ENCODE measurements at regions not wholly inside any gene's neighbourhood (a gene's known extent, or its start where the extent isn't known, plus 50 kb on each side); places are given as distances from the start of the nearest gene placed in this dataset.
"Not testable (repeated sequence)": the region's sequence is repeated elsewhere in the genome, so short reads cannot be mapped to it uniquely, and the experiment has no call there.

GRCh38 chr7:120180221-120180620, 92.8 kb upstream of the KCND2 start:
- Histone ChIP-seq H3K4me1 (ENCODE audit: control insufficient read depth, insufficient read depth, low read length) (no peaks in the 10 kb centered on the region), H3K36me3 (ENCODE audit: control insufficient read depth, insufficient read depth, low read length) (no peaks in the 10 kb centered on the region), H3K9me3 (ENCODE audit: control insufficient read depth, low read length) (no peaks in the 10 kb centered on the region), H3K27me3 (ENCODE audit: control insufficient read depth, insufficient read depth, low read length, poor library complexity, severe bottlenecking) (no peaks in the 10 kb centered on the region), H3K27ac (ENCODE audit: insufficient read depth, low read depth, low read length, poor library complexity, severe bottlenecking) (no peak overlapping the region), H3K4me3 (ENCODE audit: insufficient read depth, low read depth, low read length) (no peak overlapping the region)
- WGBS, 2 experiments: 94% methylated on average over 2 of the region's 2 CpGs

- no peak overlapping the region for H3K4me3 ChIP-seq (ENCODE audit: insufficient read depth, low read depth, low read length)
- no peaks in the 10 kb centered on the region for H3K36me3 ChIP-seq (ENCODE audit: control insufficient read depth, insufficient read depth, low read length)
- no peak overlapping the region for H3K27ac ChIP-seq (ENCODE audit: insufficient read depth, low read depth, low read length, poor library complexity, severe bottlenecking)
- H3K9me3 ChIP-seq (ENCODE audit: control insufficient read depth, low read length): no peaks in the 10 kb centered on the region
- H3K27me3 ChIP-seq (ENCODE audit: control insufficient read depth, insufficient read depth, low read length, poor library complexity, severe bottlenecking): no peaks in the 10 kb centered on the region
- no peaks in the 10 kb centered on the region for H3K4me1 ChIP-seq (ENCODE audit: control insufficient read depth, insufficient read depth, low read length)
These were observed 91.5 kb upstream of the KCND2 start for GRCh38 chr7:120181499-120181898.

GRCh38 chr7:120184866-120185265, 88.1 kb upstream of the KCND2 start:
- Histone ChIP-seq H3K4me1 (ENCODE audit: control insufficient read depth, insufficient read depth, low read length) (no peaks in the 10 kb centered on the region), H3K36me3 (ENCODE audit: control insufficient read depth, insufficient read depth, low read length) (no peaks in the 10 kb centered on the region), H3K9me3 (ENCODE audit: control insufficient read depth, low read length) (no peaks in the 10 kb centered on the region), H3K27ac (ENCODE audit: insufficient read depth, low read depth, low read length, poor library complexity, severe bottlenecking) (no peak overlapping the region), H3K27me3 (ENCODE audit: control insufficient read depth, insufficient read depth, low read length, poor library complexity, severe bottlenecking) (no peaks in the 10 kb centered on the region), H3K4me3 (ENCODE audit: insufficient read depth, low read depth, low read length) (no peak overlapping the region)
- WGBS, 2 experiments: 80 to 87% methylated on average over 1 of the region's 1 CpG

- no peak overlapping the region for H3K27ac ChIP-seq (ENCODE audit: insufficient read depth, low read depth, low read length, poor library complexity, severe bottlenecking)
- 92 to 94% methylated on average over 3 of the region's 3 CpGs for WGBS, 2 experiments
- H3K36me3 ChIP-seq (ENCODE audit: control insufficient read depth, insufficient read depth, low read length): no peaks in the 10 kb centered on the region
- no peak overlapping the region for H3K4me3 ChIP-seq (ENCODE audit: insufficient read depth, low read depth, low read length)
- peaks cover 2% of the 10 kb centered on the region for H3K4me1 ChIP-seq (ENCODE audit: control insufficient read depth, insufficient read depth, low read length)
- H3K9me3 ChIP-seq (ENCODE audit: control insufficient read depth, low read length): no peaks in the 10 kb centered on the region
- H3K27me3 ChIP-seq (ENCODE audit: control insufficient read depth, insufficient read depth, low read length, poor library complexity, severe bottlenecking): no peaks in the 10 kb centered on the region
These were observed 86.9 kb upstream of the KCND2 start for GRCh38 chr7:120185940-120186682.

- H3K36me3 ChIP-seq (ENCODE audit: control insufficient read depth, insufficient read depth, low read length): no peaks in the 10 kb centered on the region
- H3K4me1 ChIP-seq (ENCODE audit: control insufficient read depth, insufficient read depth, low read length): peaks cover 2% of the 10 kb centered on the region
- no peaks in the 10 kb centered on the region for H3K27me3 ChIP-seq (ENCODE audit: control insufficient read depth, insufficient read depth, low read length, poor library complexity, severe bottlenecking)
- no peaks in the 10 kb centered on the region for H3K9me3 ChIP-seq (ENCODE audit: control insufficient read depth, low read length)
- 89 to 94% methylated on average over 4 of the region's 4 CpGs for WGBS, 2 experiments
- no peak overlapping the region for H3K27ac ChIP-seq (ENCODE audit: insufficient read depth, low read depth, low read length, poor library complexity, severe bottlenecking)
- H3K4me3 ChIP-seq (ENCODE audit: insufficient read depth, low read depth, low read length): no peak overlapping the region
These were observed 86.3 kb upstream of the KCND2 start for GRCh38 chr7:120186688-120187087.

- Histone ChIP-seq H3K27me3 (ENCODE audit: control insufficient read depth, insufficient read depth, low read length, poor library complexity, severe bottlenecking) (no peaks in the 10 kb centered on the region), H3K9me3 (ENCODE audit: control insufficient read depth, low read length) (no peaks in the 10 kb centered on the region), H3K27ac (ENCODE audit: insufficient read depth, low read depth, low read length, poor library complexity, severe bottlenecking) (no peak overlapping the region), H3K4me3 (ENCODE audit: insufficient read depth, low read depth, low read length) (no peak overlapping the region), H3K4me1 (ENCODE audit: control insufficient read depth, insufficient read depth, low read length) (peaks cover 2% of the 10 kb centered on the region), H3K36me3 (ENCODE audit: control insufficient read depth, insufficient read depth, low read length) (no peaks in the 10 kb centered on the region)
These were observed 83.4 kb upstream of the KCND2 start for GRCh38 chr7:120189623-120190022.

GRCh38 chr7:120190109-120190508, 82.9 kb upstream of the KCND2 start:
- H3K27ac ChIP-seq (ENCODE audit: insufficient read depth, low read depth, low read length, poor library complexity, severe bottlenecking): no peak overlapping the region

GRCh38 chr7:120190566-120190965, 82.4 kb upstream of the KCND2 start:
- Histone ChIP-seq H3K27ac (ENCODE audit: insufficient read depth, low read depth, low read length, poor library complexity, severe bottlenecking) (no peak overlapping the region), H3K36me3 (ENCODE audit: control insufficient read depth, insufficient read depth, low read length) (no peaks in the 10 kb centered on the region), H3K4me1 (ENCODE audit: control insufficient read depth, insufficient read depth, low read length) (peaks cover 2% of the 10 kb centered on the region), H3K9me3 (ENCODE audit: control insufficient read depth, low read length) (no peaks in the 10 kb centered on the region), H3K4me3 (ENCODE audit: insufficient read depth, low read depth, low read length) (no peak overlapping the region), H3K27me3 (ENCODE audit: control insufficient read depth, insufficient read depth, low read length, poor library complexity, severe bottlenecking) (no peaks in the 10 kb centered on the region)
- 43% methylated on average over 1 of the region's 1 CpG for WGBS, 2 experiments

More at GRCh38 chr7:120190109-120190508, 82.9 kb upstream of the KCND2 start:
- Histone ChIP-seq H3K36me3 (ENCODE audit: control insufficient read depth, insufficient read depth, low read length) (no peaks in the 10 kb centered on the region), H3K9me3 (ENCODE audit: control insufficient read depth, low read length) (no peaks in the 10 kb centered on the region), H3K4me1 (ENCODE audit: control insufficient read depth, insufficient read depth, low read length) (peaks cover 2% of the 10 kb centered on the region), H3K4me3 (ENCODE audit: insufficient read depth, low read depth, low read length) (no peak overlapping the region), H3K27me3 (ENCODE audit: control insufficient read depth, insufficient read depth, low read length, poor library complexity, severe bottlenecking) (no peaks in the 10 kb centered on the region)

GRCh38 chr7:120191423-120191822, 81.6 kb upstream of the KCND2 start:
- not testable (repeated sequence) for H3K4me1 ChIP-seq (ENCODE audit: control insufficient read depth, insufficient read depth, low read length); H3K4me3 ChIP-seq (ENCODE audit: insufficient read depth, low read depth, low read length)
- WGBS, 2 experiments: no CpG with 5 or more reads among the region's 1 CpG

GRCh38 chr7:120201290-120201689, 71.7 kb upstream of the KCND2 start:
- 82 to 100% methylated on average over 1 of the region's 1 CpG for WGBS, 2 experiments

More at GRCh38 chr7:120191423-120191822, 81.6 kb upstream of the KCND2 start:
- not testable (repeated sequence) for H3K27me3 ChIP-seq (ENCODE audit: control insufficient read depth, insufficient read depth, low read length, poor library complexity, severe bottlenecking); H3K27ac ChIP-seq (ENCODE audit: insufficient read depth, low read depth, low read length, poor library complexity, severe bottlenecking); H3K36me3 ChIP-seq (ENCODE audit: control insufficient read depth, insufficient read depth, low read length); H3K9me3 ChIP-seq (ENCODE audit: control insufficient read depth, low read length)

GRCh38 chr7:120205101-120205500, 67.9 kb upstream of the KCND2 start:
- no peaks in the 10 kb centered on the region for H3K27me3 ChIP-seq (ENCODE audit: control insufficient read depth, insufficient read depth, low read length, poor library complexity, severe bottlenecking)
- 85 to 93% methylated on average over 2 of the region's 2 CpGs for WGBS, 2 experiments
- H3K36me3 ChIP-seq (ENCODE audit: control insufficient read depth, insufficient read depth, low read length): no peaks in the 10 kb centered on the region

More at GRCh38 chr7:120201290-120201689, 71.7 kb upstream of the KCND2 start:
- Histone ChIP-seq H3K27me3 (ENCODE audit: control insufficient read depth, insufficient read depth, low read length, poor library complexity, severe bottlenecking) (no peaks in the 10 kb centered on the region), H3K36me3 (ENCODE audit: control insufficient read depth, insufficient read depth, low read length) (no peaks in the 10 kb centered on the region), H3K27ac (ENCODE audit: insufficient read depth, low read depth, low read length, poor library complexity, severe bottlenecking) (no peak overlapping the region), H3K4me1 (ENCODE audit: control insufficient read depth, insufficient read depth, low read length) (no peaks in the 10 kb centered on the region), H3K4me3 (ENCODE audit: insufficient read depth, low read depth, low read length) (no peak overlapping the region), H3K9me3 (ENCODE audit: control insufficient read depth, low read length) (no peaks in the 10 kb centered on the region)

More at GRCh38 chr7:120205101-120205500, 67.9 kb upstream of the KCND2 start:
- Histone ChIP-seq H3K4me3 (ENCODE audit: insufficient read depth, low read depth, low read length) (no peak overlapping the region), H3K4me1 (ENCODE audit: control insufficient read depth, insufficient read depth, low read length) (no peaks in the 10 kb centered on the region), H3K27ac (ENCODE audit: insufficient read depth, low read depth, low read length, poor library complexity, severe bottlenecking) (no peak overlapping the region), H3K9me3 (ENCODE audit: control insufficient read depth, low read length) (no peaks in the 10 kb centered on the region)

Measured in ectodermal cell (in vitro differentiated cells).